Thyroid gland (tissue), 4 donors: ENCODE measurements at regions not wholly inside any gene's neighbourhood (a gene's known extent, or its start where the extent isn't known, plus 50 kb on each side); places are given as distances from the start of the nearest gene placed in this dataset.

Experiments used
- CTCF ChIP-seq, 6 experiments: fragments of 200-600 bp in 3 of 6; fragments of 450-650 bp in 3 of 6; sonication (generic) in 3 of 6; IDR thresholded peaks; one replicate each; pipeline ENCODE4 v1.5.1; 2016 to 2019; ENCODE audit warnings: antibody characterized with exemption in 6 of 6, mild to moderate bottlenecking in 2 of 6, inconsistent platforms in 1 of 6, moderate library complexity in 1 of 6
- POLR2A ChIP-seq, 2 donors: fragments of 450-650 bp; IDR thresholded peaks; one replicate each; pipeline ENCODE4 v1.6.1; 2017; ENCODE audit warnings: antibody characterized with exemption in 2 of 2, mild to moderate bottlenecking in 2 of 2, moderate library complexity in 1 of 2

GRCh38 chr5:51208296-51208695, 175.0 kb upstream of the ISL1 start:
- TF ChIP-seq CTCF (IDR thresholded peaks at IDR 0.05) (no peak), POLR2A (IDR thresholded peaks at IDR 0.05) (no peak)
